H1 (cell line): ENCODE measurements at regions not wholly inside any gene's neighbourhood (a gene's known extent, or its start where the extent isn't known, plus 50 kb on each side); places are given as distances from the start of the nearest gene placed in this dataset.

ENCODE experiments used
- CBX5 ChIP-seq: fragments of 300-800, 300-1000 bp; sonication (generic); IDR thresholded peaks from 2 replicates; pipeline ENCODE4 v1.7.1; 2016; ENCODE audit warnings: antibody characterized with exemption, low read length, low read depth
- CREB1 ChIP-seq: IDR thresholded peaks from 2 replicates; pipeline ENCODE4 v1.6.1; 2012; ENCODE audit warnings: inconsistent platforms
- CTCF ChIP-seq, 3 experiments: IDR thresholded peaks; 1 replicate in 2 of 3; 2 replicates in 1 of 3; pipeline versions ENCODE4 v1.5.1 to v1.6.1; 2011; ENCODE audit warnings: low read length in 3 of 3, mild to moderate bottlenecking in 3 of 3, inconsistent platforms in 2 of 3, low read depth in 1 of 3, moderate library complexity in 1 of 3; ENCODE audit not compliant: insufficient read depth in 1 of 3; ENCODE audit errors: control extremely low read depth in 1 of 3
- HDAC2 ChIP-seq, 2 experiments: fragments of 300-600 bp in 1 of 2; sonication (generic) in 1 of 2; IDR thresholded peaks; 2 replicates each; pipeline ENCODE4 v1.6.1; 2011 to 2012; ENCODE audit warnings: low read depth in 2 of 2, low read length in 2 of 2, mild to moderate bottlenecking in 2 of 2, moderate library complexity in 2 of 2, borderline replicate concordance in 1 of 2, inconsistent platforms in 1 of 2
- POLR2A ChIP-seq, 2 experiments: IDR thresholded peaks; 1 replicate in 1 of 2; 2 replicates in 1 of 2; pipeline ENCODE4 v1.6.1; 2011; ENCODE audit warnings: low read depth in 2 of 2, low read length in 2 of 2, mild to moderate bottlenecking in 2 of 2; ENCODE audit errors: control extremely low read depth in 1 of 2
- POLR2AphosphoS5 ChIP-seq: IDR thresholded peaks from 2 replicates; pipeline ENCODE4 v1.6.1; 2011; ENCODE audit warnings: low read depth, low read length
- RAD21 ChIP-seq, 2 experiments: IDR thresholded peaks in 1 of 2; conservative IDR thresholded peaks in 1 of 2; 2 replicates each; pipeline ENCODE4 v1.6.1; 2011; ENCODE audit warnings: low read depth in 2 of 2, low read length in 2 of 2, improper control_type of control experiment in 1 of 2, inconsistent platforms in 1 of 2, mild to moderate bottlenecking in 1 of 2, moderate library complexity in 1 of 2
- RNF2 ChIP-seq: fragments of 200-900, 300-1000 bp; sonication (generic); IDR thresholded peaks from 2 replicates; pipeline ENCODE4 v1.7.1; 2016; ENCODE audit warnings: borderline replicate concordance, low read depth, mild to moderate bottlenecking, antibody characterized with exemption, low read length; ENCODE audit not compliant: poor library complexity, severe bottlenecking; ENCODE audit errors: missing control alignments
- SIN3A ChIP-seq, 2 experiments: IDR thresholded peaks in 1 of 2; conservative IDR thresholded peaks in 1 of 2; 2 replicates each; pipeline ENCODE4 v1.6.1; 2011 to 2012; ENCODE audit warnings: low read length in 2 of 2, improper control_type of control experiment in 1 of 2, low read depth in 1 of 2, mild to moderate bottlenecking in 1 of 2
- YY1 ChIP-seq: IDR thresholded peaks from 2 replicates; pipeline ENCODE4 v1.6.1; 2011; ENCODE audit warnings: low read depth, mild to moderate bottlenecking, low read length

GRCh38 chr6:76615395-76615794 is 542.9 kb upstream of the IMPG1 start:
- TF ChIP-seq CBX5, result no peak
- no peak for TF ChIP-seq CTCF (IDR thresholded peaks at IDR 0.05; ENCODE audit: control extremely low read depth in 1 of 3, insufficient read depth in 1 of 3, low read depth in 1 of 3, low read length in 3 of 3)
- TF ChIP-seq HDAC2 (IDR thresholded peaks at IDR 0.05; ENCODE audit: borderline replicate concordance in 1 of 2, low read depth in 2 of 2, low read length in 2 of 2), result no peak
- no peak for TF ChIP-seq SIN3A (conservative IDR thresholded peaks at IDR 0.05 in 1 of 2, IDR thresholded peaks at IDR 0.05 in 1 of 2; ENCODE audit: low read depth in 1 of 2, low read length in 2 of 2)
- peak in 1 of 2 experiments; percentile 20; a peak in 1 of 4 replicates for TF ChIP-seq RAD21 (IDR thresholded peaks at IDR 0.05 in 1 of 2, conservative IDR thresholded peaks at IDR 0.05 in 1 of 2; ENCODE audit: low read depth in 2 of 2, low read length in 2 of 2)
- TF ChIP-seq RNF2, result no peak
- no peak for TF ChIP-seq POLR2AphosphoS5
- TF ChIP-seq YY1, result no peak
- TF ChIP-seq POLR2A (IDR thresholded peaks at IDR 0.05; ENCODE audit: control extremely low read depth in 1 of 2, low read depth in 2 of 2, low read length in 2 of 2), result no peak
- no peak for TF ChIP-seq CREB1
